ENCODE measurements at regions not wholly inside any gene's neighbourhood (a gene's known extent, or its start where the extent isn't known, plus 50 kb on each side); places are given as distances from the start of the nearest gene placed in this dataset.

DNA sequence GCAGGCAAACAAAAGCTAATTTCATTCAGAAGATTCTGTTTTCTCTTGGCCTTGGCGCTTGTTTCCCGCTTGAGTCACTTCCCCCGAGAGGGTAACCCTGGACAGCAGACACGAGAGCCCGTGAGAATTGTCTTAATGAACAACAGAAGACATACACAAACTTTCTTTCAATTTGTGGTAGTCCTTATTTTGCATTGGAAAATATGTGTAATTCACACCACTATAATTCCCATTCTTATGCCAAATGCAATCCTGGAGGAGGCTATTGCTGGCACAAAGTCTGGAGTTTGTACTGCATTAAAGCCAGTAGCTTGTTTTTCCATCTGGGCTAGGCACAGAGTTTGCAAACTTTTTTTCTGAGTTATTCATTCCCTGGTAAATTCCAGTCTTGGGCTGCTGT lies 109.8 kb upstream of the IVNS1ABP start:
- Histone ChIP-seq H3K79me2 (ENCODE audit: low read length) (no peaks in the 10 kb centered on the region), H3K9me3 (replicated peaks; ENCODE audit: insufficient read depth, low read length) (no peaks in the 10 kb centered on the region), H3F3A (ENCODE audit: insufficient read depth, low read length) (no peaks in the 10 kb centered on the region), H3K4me3 (ENCODE audit: low read length) (no peak overlapping the region), H3K4me1 (ENCODE audit: low read length) (no peaks in the 10 kb centered on the region), H3K9me2 (replicated peaks; ENCODE audit: insufficient read depth, low read length) (no peaks in the 10 kb centered on the region), H3K36me3 (replicated peaks; ENCODE audit: insufficient read depth, low read length) (no peaks in the 10 kb centered on the region), H2AFZ (ENCODE audit: low read length) (no peak overlapping the region), H3K9ac (ENCODE audit: low read length) (no peak overlapping the region), H3K4me2 (ENCODE audit: low read depth, low read length) (no peak overlapping the region), H3K27me3 (replicated peaks; ENCODE audit: insufficient read depth, low read length) (no peaks in the 10 kb centered on the region), H3K27ac (ENCODE audit: low read length) (no peak overlapping the region), H4K20me1 (ENCODE audit: insufficient read depth, low read length) (no peaks in the 10 kb centered on the region)
- no peak for DNase-seq
- TF ChIP-seq EZH2phosphoT487 (IDR thresholded peaks at IDR 0.05; ENCODE audit: low read length) (no peak), CTCF (IDR thresholded peaks at IDR 0.05; ENCODE audit: low read length) (no peak), EZH2 (optimal IDR thresholded peaks at IDR 0.05; ENCODE audit: low read depth, low read length) (no peak)

DNA sequence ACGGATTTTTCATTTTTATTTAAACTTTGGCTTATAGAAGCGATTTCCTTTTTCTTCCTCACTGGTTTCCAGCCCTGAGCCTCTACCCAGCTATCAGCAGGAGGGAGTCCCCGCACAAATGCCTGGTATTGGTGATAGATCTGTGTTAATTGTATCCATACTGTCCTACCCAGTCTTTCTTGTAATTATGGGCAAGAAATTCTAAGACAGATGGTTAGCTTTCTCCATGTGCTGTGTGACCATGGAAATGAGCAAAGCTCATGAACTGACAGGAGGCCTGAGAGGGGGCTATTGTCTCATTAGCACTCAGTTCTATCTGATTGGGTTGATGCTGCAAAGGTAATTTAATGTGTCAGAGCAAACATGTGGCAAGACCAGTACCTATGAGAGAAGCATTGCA lies 108.1 kb upstream of the IVNS1ABP start:
- H3K4me1 ChIP-seq (ENCODE audit: low read length): no peaks in the 10 kb centered on the region
- no peaks in the 10 kb centered on the region for H3K27me3 ChIP-seq (replicated peaks; ENCODE audit: insufficient read depth, low read length)
- H3K9me3 ChIP-seq (replicated peaks; ENCODE audit: insufficient read depth, low read length): no peaks in the 10 kb centered on the region
- H4K20me1 ChIP-seq (ENCODE audit: insufficient read depth, low read length): no peaks in the 10 kb centered on the region
- no peaks in the 10 kb centered on the region for H3K36me3 ChIP-seq (replicated peaks; ENCODE audit: insufficient read depth, low read length)
- no peak overlapping the region for H2AFZ ChIP-seq (ENCODE audit: low read length)
- no peak overlapping the region for H3K4me3 ChIP-seq (ENCODE audit: low read length)
- H3K79me2 ChIP-seq (ENCODE audit: low read length): no peaks in the 10 kb centered on the region
- H3K9ac ChIP-seq (ENCODE audit: low read length): no peak overlapping the region
- no peak for TF ChIP-seq CTCF (IDR thresholded peaks at IDR 0.05; ENCODE audit: low read length)
- TF ChIP-seq EZH2phosphoT487 (IDR thresholded peaks at IDR 0.05; ENCODE audit: low read length): no peak
- no peak for TF ChIP-seq EZH2 (optimal IDR thresholded peaks at IDR 0.05; ENCODE audit: low read depth, low read length)
- H3K4me2 ChIP-seq (ENCODE audit: low read depth, low read length): no peak overlapping the region
- no peaks in the 10 kb centered on the region for H3F3A ChIP-seq (ENCODE audit: insufficient read depth, low read length)
- H3K9me2 ChIP-seq (replicated peaks; ENCODE audit: insufficient read depth, low read length): no peaks in the 10 kb centered on the region
- no peak overlapping the region for H3K27ac ChIP-seq (ENCODE audit: low read length)
- DNase-seq: no peak

DNA sequence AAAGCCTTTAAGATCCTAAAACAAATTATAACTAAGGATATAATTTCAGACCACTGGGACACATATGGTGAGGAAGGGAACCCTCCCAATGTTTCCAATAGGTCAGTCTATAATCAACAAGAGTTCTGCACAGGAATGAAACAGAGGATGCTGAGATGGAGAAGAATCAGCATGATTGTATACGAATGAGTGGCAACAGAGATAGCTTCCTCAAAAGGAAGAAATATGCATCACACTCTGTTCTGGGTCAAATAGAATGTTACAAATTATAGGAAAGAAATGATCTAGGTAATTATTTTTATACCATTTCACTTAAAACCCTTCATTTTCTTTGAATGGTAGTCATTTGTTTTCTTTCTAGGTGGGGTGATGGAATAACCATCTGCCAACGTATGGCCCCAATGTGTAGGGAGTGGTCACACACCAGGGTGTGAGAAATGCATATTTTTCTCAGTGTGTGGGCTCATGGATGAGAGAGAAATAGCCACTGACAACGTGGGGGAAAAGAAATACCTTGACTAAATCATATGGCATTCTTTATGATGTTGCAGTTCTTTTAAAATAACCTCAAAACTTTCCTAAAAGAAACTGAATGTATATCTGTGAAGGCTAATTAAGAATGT lies 104.6 kb upstream of the IVNS1ABP start:
- TF ChIP-seq EZH2phosphoT487 (IDR thresholded peaks at IDR 0.05; ENCODE audit: low read length): no peak
- TF ChIP-seq EZH2 (optimal IDR thresholded peaks at IDR 0.05; ENCODE audit: low read depth, low read length): no peak
- no peak for TF ChIP-seq CTCF (IDR thresholded peaks at IDR 0.05; ENCODE audit: low read length)
- no peak overlapping the region for H2AFZ ChIP-seq (ENCODE audit: low read length)
- H3K27me3 ChIP-seq (replicated peaks; ENCODE audit: insufficient read depth, low read length): no peaks in the 10 kb centered on the region
- H3K36me3 ChIP-seq (replicated peaks; ENCODE audit: insufficient read depth, low read length): no peaks in the 10 kb centered on the region
- H3K4me3 ChIP-seq (ENCODE audit: low read length): no peak overlapping the region
- H4K20me1 ChIP-seq (ENCODE audit: insufficient read depth, low read length): no peaks in the 10 kb centered on the region
- no peak overlapping the region for H3K4me2 ChIP-seq (ENCODE audit: low read depth, low read length)
- no peaks in the 10 kb centered on the region for H3F3A ChIP-seq (ENCODE audit: insufficient read depth, low read length)
- no peaks in the 10 kb centered on the region for H3K79me2 ChIP-seq (ENCODE audit: low read length)
- no peak overlapping the region for H3K9ac ChIP-seq (ENCODE audit: low read length)
- no peaks in the 10 kb centered on the region for H3K9me3 ChIP-seq (replicated peaks; ENCODE audit: insufficient read depth, low read length)
- H3K4me1 ChIP-seq (ENCODE audit: low read length): no peaks in the 10 kb centered on the region
- no peak for DNase-seq
- H3K27ac ChIP-seq (ENCODE audit: low read length): no peak overlapping the region
- H3K9me2 ChIP-seq (replicated peaks; ENCODE audit: insufficient read depth, low read length): no peaks in the 10 kb centered on the region
